ENCODE measurements at regions not wholly inside any gene's neighbourhood (a gene's known extent, or its start where the extent isn't known, plus 50 kb on each side); places are given as distances from the start of the nearest gene placed in this dataset.

GRCh38 chr11:128067780-128068179 lies 519.6 kb downstream of the ETS1 start:
- TF ChIP-seq MAFK (IDR thresholded peaks at IDR 0.05; ENCODE audit: partially characterized antibody) (no peak), USF2 (IDR thresholded peaks at IDR 0.05) (no peak), SREBF2 (IDR thresholded peaks at IDR 0.05) (no peak), CTCF (IDR thresholded peaks at IDR 0.05) (no peak), REST (IDR thresholded peaks at IDR 0.05) (no peak), POLR2A (IDR thresholded peaks at IDR 0.05; ENCODE audit: low read length) (no peak), JUNB (IDR thresholded peaks at IDR 0.05) (no peak)
